H1 (cell line): ENCODE measurements at regions not wholly inside any gene's neighbourhood (a gene's known extent, or its start where the extent isn't known, plus 50 kb on each side); places are given as distances from the start of the nearest gene placed in this dataset.

Experiments used
- CTCF ChIA-PET: fragments of 300-600 bp; sonication (Branson Sonifier 250); formaldehyde crosslinking; loops from one replicate; lab custom pipeline; 2021; ENCODE audit not compliant: partially characterized antibody; lab: Charles Lee
- POLR2A ChIA-PET: fragments of 300-600 bp; sonication (Branson Sonifier 250); formaldehyde crosslinking; loops from one replicate; lab custom pipeline; 2021; ENCODE audit warnings: inconsistent platforms; ENCODE audit not compliant: partially characterized antibody; lab: Charles Lee
- DNase-seq, 2 experiments: peaks; one replicate each; pipeline versions ENCODE4 v3.0.0 to v3.0.0-alpha.2; 2010 to 2022; ENCODE audit warnings: low spot score in 2 of 2, low read depth in 1 of 2, mixed read lengths in 1 of 2
- FAIRE-seq: peaks from 2 replicates; lab custom pipeline; 2011; peaks lifted over from hg19 to GRCh38; lab: Jason Lieb, UNC
- H2AFZ ChIP-seq: 2 replicates; pipeline ENCODE4 v1.8.1; 2012; ENCODE audit warnings: low read length, inconsistent platforms
- H2AK5ac ChIP-seq: 2 replicates; pipeline ENCODE4 v1.6.1; 2013; ENCODE audit warnings: low read depth, low read length
- H2BK120ac ChIP-seq: replicated peaks from 2 replicates; pipeline ENCODE3; 2013; ENCODE audit warnings: low read depth, low read length, inconsistent platforms
- H2BK12ac ChIP-seq: 2 replicates; pipeline ENCODE4 v1.6.1; 2013; ENCODE audit warnings: low read depth, low read length
- H2BK15ac ChIP-seq: 2 replicates; pipeline ENCODE4 v1.6.1; 2013; ENCODE audit warnings: low read length
- H2BK20ac ChIP-seq: 2 replicates; pipeline ENCODE4 v1.6.1; 2013; ENCODE audit warnings: low read length
- H2BK5ac ChIP-seq: 2 replicates; pipeline ENCODE4 v1.6.1; 2013; ENCODE audit warnings: low read depth, low read length
- H3K14ac ChIP-seq: 2 replicates; pipeline ENCODE4 v1.6.1; 2013; ENCODE audit warnings: inconsistent platforms; ENCODE audit not compliant: insufficient read length
- H3K18ac ChIP-seq: 2 replicates; pipeline ENCODE4 v1.6.1; 2013; ENCODE audit warnings: low read length; ENCODE audit errors: extremely low read depth
- H3K23ac ChIP-seq: 2 replicates; pipeline ENCODE4 v1.6.1; 2013; ENCODE audit warnings: inconsistent platforms; ENCODE audit not compliant: insufficient read length
- H3K23me2 ChIP-seq: 2 replicates; pipeline ENCODE4 v1.6.1; 2013; ENCODE audit warnings: low read depth, low read length
- H3K27ac ChIP-seq: 2 replicates; pipeline ENCODE4 v1.6.1; 2011; ENCODE audit warnings: low read depth, low read length, inconsistent platforms
- H3K27me3 ChIP-seq, 4 experiments: replicated peaks in 1 of 4; 1 replicate in 1 of 4; 2 replicates in 3 of 4; pipeline versions ENCODE4 v1.6.1 to v1.8.1; 2011 to 2013; ENCODE audit warnings: low read length in 3 of 4, mild to moderate bottlenecking in 3 of 4, inconsistent platforms in 2 of 4, mixed read lengths in 2 of 4, moderate library complexity in 1 of 4; ENCODE audit not compliant: control insufficient read depth in 3 of 4, insufficient read depth in 3 of 4; ENCODE audit errors: extremely low read depth in 1 of 4
- H3K36me3 ChIP-seq, 4 experiments: 2 replicates each; pipeline versions ENCODE4 v1.6.1 to v1.8.1; 2011 to 2013; ENCODE audit warnings: mild to moderate bottlenecking in 4 of 4, low read length in 3 of 4, moderate library complexity in 2 of 4, control low read depth in 1 of 4, inconsistent platforms in 1 of 4; ENCODE audit not compliant: insufficient read depth in 4 of 4, control insufficient read depth in 2 of 4
- H3K4ac ChIP-seq: replicated peaks from 2 replicates; pipeline ENCODE3; 2013; ENCODE audit warnings: low read length, low read depth, mixed read lengths, inconsistent platforms; ENCODE audit not compliant: insufficient read length
- H3K4me1 ChIP-seq, 4 experiments: replicated peaks in 1 of 4; 1 replicate in 1 of 4; 2 replicates in 3 of 4; pipeline versions ENCODE4 v1.6.1 to v1.8.1; 2011 to 2013; ENCODE audit warnings: low read length in 3 of 4, inconsistent platforms in 2 of 4, mixed read lengths in 1 of 4; ENCODE audit not compliant: insufficient read depth in 4 of 4, control insufficient read depth in 3 of 4
- H3K4me2 ChIP-seq, 2 experiments: 2 replicates each; pipeline versions ENCODE4 v1.6.1 to v1.8.1; 2011 to 2013; ENCODE audit warnings: low read depth in 2 of 2, low read length in 2 of 2, control low read depth in 1 of 2, inconsistent platforms in 1 of 2, mild to moderate bottlenecking in 1 of 2; ENCODE audit not compliant: insufficient read depth in 1 of 2
- H3K4me3 ChIP-seq, 4 experiments: fragments of 200-600, 300-600 bp in 1 of 4; sonication (generic), shearing (Covaris generic), sonication (Bioruptor Twin) in 1 of 4; 2 replicates each; pipeline versions ENCODE4 v1.5.1 to v1.8.1; 2011 to 2016; ENCODE audit warnings: low read length in 4 of 4, low read depth in 3 of 4, control low read depth in 2 of 4, inconsistent platforms in 2 of 4, mild to moderate bottlenecking in 2 of 4, mixed read lengths in 1 of 4, moderate library complexity in 1 of 4; ENCODE audit not compliant: insufficient read depth in 2 of 4; ENCODE audit errors: extremely low read depth in 1 of 4
- H3K56ac ChIP-seq: replicated peaks from 2 replicates; pipeline ENCODE3; 2013; ENCODE audit warnings: low read depth, mild to moderate bottlenecking, mixed read lengths, low read length, inconsistent platforms; ENCODE audit not compliant: insufficient read length
- H3K79me1 ChIP-seq: 2 replicates; pipeline ENCODE4 v1.6.1; 2013; ENCODE audit warnings: low read depth, low read length, control low read depth
- H3K79me2 ChIP-seq, 2 experiments: 2 replicates each; pipeline versions ENCODE4 v1.6.1 to v1.8.1; 2012 to 2013; ENCODE audit warnings: low read length in 2 of 2, mild to moderate bottlenecking in 2 of 2, inconsistent platforms in 1 of 2; ENCODE audit not compliant: insufficient read depth in 2 of 2, control insufficient read depth in 1 of 2
- H3K9ac ChIP-seq, 4 experiments: replicated peaks in 1 of 4; 1 replicate in 1 of 4; 2 replicates in 3 of 4; pipeline versions ENCODE4 v1.6.1 to v1.8.1; 2011 to 2013; ENCODE audit warnings: low read depth in 3 of 4, low read length in 3 of 4, control low read depth in 2 of 4, mild to moderate bottlenecking in 2 of 4, moderate library complexity in 2 of 4, inconsistent platforms in 1 of 4; ENCODE audit errors: extremely low read depth in 1 of 4
- H3K9me3 ChIP-seq, 2 experiments: 2 replicates each; pipeline versions ENCODE4 v1.6.1 to v1.8.1; 2012 to 2013; ENCODE audit warnings: mild to moderate bottlenecking in 2 of 2, moderate library complexity in 2 of 2, control low read depth in 1 of 2, inconsistent platforms in 1 of 2, low read depth in 1 of 2, low read length in 1 of 2, mixed read lengths in 1 of 2; ENCODE audit not compliant: insufficient read depth in 2 of 2
- H4K20me1 ChIP-seq, 2 experiments: replicated peaks in 1 of 2; 2 replicates each; pipeline versions ENCODE3 to v1.8.1; 2011 to 2013; ENCODE audit warnings: inconsistent platforms in 2 of 2, low read length in 2 of 2, mild to moderate bottlenecking in 1 of 2; ENCODE audit not compliant: insufficient read depth in 2 of 2, control insufficient read depth in 1 of 2
- H4K5ac ChIP-seq: 2 replicates; pipeline ENCODE4 v1.6.1; 2013; ENCODE audit warnings: low read length, low read depth, mixed read lengths, inconsistent platforms; ENCODE audit not compliant: insufficient read length
- H4K8ac ChIP-seq: 2 replicates; pipeline ENCODE4 v1.8.0; 2013; ENCODE audit warnings: mild to moderate bottlenecking, moderate library complexity, low read length, inconsistent platforms; ENCODE audit not compliant: insufficient read depth; ENCODE audit errors: extremely low read depth
- H4K91ac ChIP-seq: replicated peaks from 2 replicates; pipeline ENCODE3; 2013; ENCODE audit warnings: low read length, mixed read lengths, inconsistent platforms; ENCODE audit not compliant: insufficient read length
- BACH1 ChIP-seq: IDR thresholded peaks from 2 replicates; pipeline ENCODE4 v1.6.1; 2012; ENCODE audit warnings: low read length, improper control_type of control experiment
- CBX8 ChIP-seq: fragments of 300-800, 300-1000 bp; sonication (generic); IDR thresholded peaks from 2 replicates; pipeline ENCODE4 v1.7.1; 2016; ENCODE audit warnings: low read depth, low read length, borderline replicate concordance
- CHD2 ChIP-seq: IDR thresholded peaks from 2 replicates; pipeline ENCODE4 v1.6.1; 2012; ENCODE audit warnings: low read length, improper control_type of control experiment
- CREB1 ChIP-seq: IDR thresholded peaks from 2 replicates; pipeline ENCODE4 v1.6.1; 2012; ENCODE audit warnings: inconsistent platforms
- GABPA ChIP-seq: IDR thresholded peaks from 2 replicates; pipeline ENCODE4 v1.6.1; 2011; ENCODE audit warnings: mild to moderate bottlenecking, low read length, moderate library complexity, borderline replicate concordance; ENCODE audit not compliant: insufficient read depth
- KDM4A ChIP-seq: IDR thresholded peaks from one replicate; pipeline ENCODE4 v1.7.1; 2012; ENCODE audit warnings: low read depth, mild to moderate bottlenecking, moderate library complexity, low read length, inconsistent platforms; ENCODE audit not compliant: severe bottlenecking
- KDM5A ChIP-seq: fragments of 200-600 bp; IDR thresholded peaks from 2 replicates; pipeline ENCODE4 v1.7.1; 2012; ENCODE audit warnings: mild to moderate bottlenecking, low read length, inconsistent platforms, mixed read lengths
- MAFK ChIP-seq: IDR thresholded peaks from 2 replicates; pipeline ENCODE4 v1.6.1; 2012; ENCODE audit warnings: low read depth, mild to moderate bottlenecking, improper control_type of control experiment, low read length
- NRF1 ChIP-seq: IDR thresholded peaks from 2 replicates; pipeline ENCODE4 v1.6.1; 2011; ENCODE audit warnings: mild to moderate bottlenecking, low read depth, low read length, improper control_type of control experiment
- SAP30 ChIP-seq: fragments of 300-600 bp; sonication (generic); IDR thresholded peaks from 2 replicates; pipeline ENCODE4 v1.7.1; 2012; ENCODE audit warnings: low read length, moderate library complexity, mild to moderate bottlenecking, inconsistent platforms; ENCODE audit not compliant: insufficient read depth, insufficient replicate concordance
- SP1 ChIP-seq: IDR thresholded peaks from 2 replicates; pipeline ENCODE4 v1.6.1; 2011; ENCODE audit warnings: low read depth, low read length
- SRF ChIP-seq: IDR thresholded peaks from 2 replicates; pipeline ENCODE4 v1.6.1; 2011; ENCODE audit warnings: mild to moderate bottlenecking, low read depth, low read length, moderate library complexity
- WGBS, 2 experiments: shearing (Covaris generic) in 1 of 2; methylation state at CpG; one replicate each; pipeline versions ENCODE4 v1.1.6 to v1.1.7; 2013 to 2015; ENCODE audit warnings: low lambda C conversion rate in 2 of 2, mixed read lengths in 2 of 2, inconsistent platforms in 1 of 2, low coverage in 1 of 2, missing lambda C conversion rate in 1 of 2; ENCODE audit not compliant: insufficient replicate concordance in 2 of 2, insufficient coverage in 1 of 2, insufficient read length in 1 of 2; ENCODE audit errors: extremely low coverage in 1 of 2, missing lambda C conversion rate in 1 of 2; 5-methylcytosine and 5-hydroxymethylcytosine counted together
- TF ChIP-seq, protein P1 (sequence below): IDR thresholded peaks from 2 replicates; pipeline ENCODE4 v1.6.1; 2012; ENCODE audit warnings: low read length, inconsistent platforms

DNA sequence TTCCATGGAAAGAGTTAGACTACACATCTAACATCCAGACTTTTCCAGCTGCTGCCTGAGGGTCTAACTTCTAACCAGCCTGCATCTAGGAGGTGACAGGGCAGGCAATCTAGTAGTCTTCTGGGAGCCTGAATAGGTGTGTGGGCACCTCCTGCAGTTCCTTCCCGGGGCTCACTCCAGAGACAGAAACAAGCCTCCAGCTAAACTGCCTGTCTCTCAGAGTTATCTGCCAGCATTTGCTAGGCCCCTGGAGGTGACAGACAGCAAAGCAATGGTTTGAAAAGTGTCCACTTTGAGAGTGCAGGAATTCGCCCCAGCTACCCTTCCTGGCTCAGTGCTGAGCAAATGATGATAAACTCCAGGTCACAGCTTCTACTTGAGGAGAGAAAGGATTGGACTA is 240.5 kb upstream of the PRSS16 start:
- H2BK5ac ChIP-seq, result no peak overlapping the region
- no peaks in the 10 kb centered on the region for H3K79me1 ChIP-seq
- H3K23me2 ChIP-seq, result no peaks in the 10 kb centered on the region
- H4K8ac ChIP-seq, result no peak overlapping the region
- no peak overlapping the region for H2BK20ac ChIP-seq
- no peak for TF ChIP-seq SP1
- TF ChIP-seq, protein P1, sequence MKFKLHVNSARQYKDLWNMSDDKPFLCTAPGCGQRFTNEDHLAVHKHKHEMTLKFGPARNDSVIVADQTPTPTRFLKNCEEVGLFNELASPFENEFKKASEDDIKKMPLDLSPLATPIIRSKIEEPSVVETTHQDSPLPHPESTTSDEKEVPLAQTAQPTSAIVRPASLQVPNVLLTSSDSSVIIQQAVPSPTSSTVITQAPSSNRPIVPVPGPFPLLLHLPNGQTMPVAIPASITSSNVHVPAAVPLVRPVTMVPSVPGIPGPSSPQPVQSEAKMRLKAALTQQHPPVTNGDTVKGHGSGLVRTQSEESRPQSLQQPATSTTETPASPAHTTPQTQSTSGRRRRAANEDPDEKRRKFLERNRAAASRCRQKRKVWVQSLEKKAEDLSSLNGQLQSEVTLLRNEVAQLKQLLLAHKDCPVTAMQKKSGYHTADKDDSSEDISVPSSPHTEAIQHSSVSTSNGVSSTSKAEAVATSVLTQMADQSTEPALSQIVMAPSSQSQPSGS, result no peak
- no peak for TF ChIP-seq MAFK
- TF ChIP-seq SRF, result no peak
- TF ChIP-seq KDM4A, result no peak
- no peak for TF ChIP-seq BACH1
- TF ChIP-seq CHD2, result no peak
- TF ChIP-seq SAP30, result no peak
- TF ChIP-seq CREB1, result no peak
- no peak for TF ChIP-seq GABPA
- no peak for TF ChIP-seq NRF1
- TF ChIP-seq CBX8, result no peak
- no peak for TF ChIP-seq KDM5A
- H3K18ac ChIP-seq, result no peak overlapping the region
- 50% methylated on average over 2 of the region's 2 CpGs; no CpG with 5 or more reads in 1 of the 2 experiments for WGBS, 2 experiments
- H3K4me2 ChIP-seq, result no peak overlapping the region
- H2BK12ac ChIP-seq, result no peak overlapping the region
- no peak overlapping the region for H4K91ac ChIP-seq
- H3K27ac ChIP-seq, result no peak overlapping the region
- no peak overlapping the region for H2BK120ac ChIP-seq
- no peaks in the 10 kb centered on the region for H4K20me1 ChIP-seq
- no peak overlapping the region for H4K5ac ChIP-seq
- H3K4me1 ChIP-seq, result no peaks in the 10 kb centered on the region
- no peak overlapping the region for H3K56ac ChIP-seq
- no peaks in the 10 kb centered on the region for H3K27me3 ChIP-seq
- no peak overlapping the region for H2BK15ac ChIP-seq
- no peak overlapping the region for H3K14ac ChIP-seq
- CTCF ChIA-PET, result interaction anchor here (0.9 to 1.2 kb wide), 2 partner anchors 8 to 14 kb away, joined by 3 read pairs; no protein-coding TSS in a partner anchor
- H3K9me3 ChIP-seq, result peaks cover 6 to 19% of the 10 kb centered on the region in 2 experiments; a peak in 2 of 4 replicates
- H3K79me2 ChIP-seq, result no peaks in the 10 kb centered on the region
- no peak for FAIRE-seq
- POLR2A ChIA-PET, result no interaction called here
- H2AFZ ChIP-seq, result no peak overlapping the region
- H3K4me3 ChIP-seq, result no peak overlapping the region
- peaks cover 0 to 2% (median 0%) of the 10 kb centered on the region in 4 experiments; a peak in 1 of 8 replicates for H3K36me3 ChIP-seq
- H3K9ac ChIP-seq, result no peak overlapping the region
- no peak for DNase-seq
- no peak overlapping the region for H2AK5ac ChIP-seq
- no peak overlapping the region for H3K4ac ChIP-seq
- H3K23ac ChIP-seq, result no peak overlapping the region
